ENCODE measurements at regions not wholly inside any gene's neighbourhood (a gene's known extent, or its start where the extent isn't known, plus 50 kb on each side); places are given as distances from the start of the nearest gene placed in this dataset.
A peak's percentile ranks its signal among the peaks of the same experiment; 100 is the strongest.
"Not testable (repeated sequence)": the region's sequence is repeated elsewhere in the genome, so short reads cannot be mapped to it uniquely, and the experiment has no call there.

- DNase-seq = not testable (repeated sequence)
Measured at GRCh38 chr4:9505341-9505740, 61.1 kb downstream of the DEFB131A start.

- not testable (repeated sequence) for DNase-seq
Measured at GRCh38 chr4:9506672-9507071, 62.5 kb downstream of the DEFB131A start.

GRCh38 chr4:9512941-9513340 lies 68.7 kb downstream of the DEFB131A start:
- DNase-seq = not testable (repeated sequence)

- DNase-seq = not testable (repeated sequence)
Measured at GRCh38 chr4:9519631-9520030, 75.4 kb downstream of the DEFB131A start.

GRCh38 chr4:9522903-9523302 lies 78.7 kb downstream of the DEFB131A start:
- DNase-seq = peak; percentile 7

- not testable (repeated sequence) for DNase-seq
Measured at GRCh38 chr4:9524406-9524805, 80.2 kb downstream of the DEFB131A start.

GRCh38 chr4:9532134-9532862 lies 88.1 kb downstream of the DEFB131A start:
- DNase-seq = peak; percentile 53

GRCh38 chr4:9532863-9533192 lies 88.6 kb downstream of the DEFB131A start:
- DNase-seq = not testable (repeated sequence)

GRCh38 chr4:9537101-9537500 lies 92.9 kb downstream of the DEFB131A start:
- DNase-seq = not testable (repeated sequence)

- not testable (repeated sequence) for DNase-seq
Measured at GRCh38 chr4:9539939-9540520, 95.8 kb downstream of the DEFB131A start.

- not testable (repeated sequence) for DNase-seq
Measured at GRCh38 chr4:9541388-9541915, 97.2 kb downstream of the DEFB131A start.

- DNase-seq = not testable (repeated sequence)
Measured at GRCh38 chr4:9544851-9545250, 100.6 kb downstream of the DEFB131A start.

GRCh38 chr4:9547470-9547869 lies 103.3 kb downstream of the DEFB131A start:
- not testable (repeated sequence) for DNase-seq

GRCh38 chr4:9556076-9556475 lies 111.9 kb downstream of the DEFB131A start:
- not testable (repeated sequence) for DNase-seq

- not testable (repeated sequence) for DNase-seq
Measured at GRCh38 chr4:9577869-9578268, 133.7 kb downstream of the DEFB131A start.

- DNase-seq = not testable (repeated sequence)
Measured at GRCh38 chr4:9582880-9583279, 138.7 kb downstream of the DEFB131A start.

GRCh38 chr4:9592010-9592409 lies 147.8 kb downstream of the DEFB131A start:
- no peak for DNase-seq

GRCh38 chr4:9594948-9595347 lies 150.7 kb downstream of the DEFB131A start:
- no peak for DNase-seq

GRCh38 chr4:9595531-9595930 lies 151.3 kb downstream of the DEFB131A start:
- peak; percentile 55 for DNase-seq

GRCh38 chr4:9599266-9599665 lies 155.1 kb downstream of the DEFB131A start:
- peak; percentile 31 for DNase-seq

- no peak for DNase-seq
Measured at GRCh38 chr4:9600246-9600645, 156.0 kb downstream of the DEFB131A start.

GRCh38 chr4:9602389-9602914 lies 158.2 kb downstream of the DEFB131A start:
- DNase-seq = no peak

GRCh38 chr4:9604031-9604892 lies 160.0 kb downstream of the DEFB131A start:
- DNase-seq = peak; percentile 7

Data from hematopoietic multipotent progenitor cell treated with erythropoietin and hydrocortisone succinate and interleukin-3 and kit ligand, for 8 days (in vitro differentiated cells).